ENCODE measurements at regions not wholly inside any gene's neighbourhood (a gene's known extent, or its start where the extent isn't known, plus 50 kb on each side); places are given as distances from the start of the nearest gene placed in this dataset.
A peak's percentile ranks its signal among the peaks of the same experiment; 100 is the strongest.
"Not testable (repeated sequence)": the region's sequence is repeated elsewhere in the genome, so short reads cannot be mapped to it uniquely, and the experiment has no call there.

DNA sequence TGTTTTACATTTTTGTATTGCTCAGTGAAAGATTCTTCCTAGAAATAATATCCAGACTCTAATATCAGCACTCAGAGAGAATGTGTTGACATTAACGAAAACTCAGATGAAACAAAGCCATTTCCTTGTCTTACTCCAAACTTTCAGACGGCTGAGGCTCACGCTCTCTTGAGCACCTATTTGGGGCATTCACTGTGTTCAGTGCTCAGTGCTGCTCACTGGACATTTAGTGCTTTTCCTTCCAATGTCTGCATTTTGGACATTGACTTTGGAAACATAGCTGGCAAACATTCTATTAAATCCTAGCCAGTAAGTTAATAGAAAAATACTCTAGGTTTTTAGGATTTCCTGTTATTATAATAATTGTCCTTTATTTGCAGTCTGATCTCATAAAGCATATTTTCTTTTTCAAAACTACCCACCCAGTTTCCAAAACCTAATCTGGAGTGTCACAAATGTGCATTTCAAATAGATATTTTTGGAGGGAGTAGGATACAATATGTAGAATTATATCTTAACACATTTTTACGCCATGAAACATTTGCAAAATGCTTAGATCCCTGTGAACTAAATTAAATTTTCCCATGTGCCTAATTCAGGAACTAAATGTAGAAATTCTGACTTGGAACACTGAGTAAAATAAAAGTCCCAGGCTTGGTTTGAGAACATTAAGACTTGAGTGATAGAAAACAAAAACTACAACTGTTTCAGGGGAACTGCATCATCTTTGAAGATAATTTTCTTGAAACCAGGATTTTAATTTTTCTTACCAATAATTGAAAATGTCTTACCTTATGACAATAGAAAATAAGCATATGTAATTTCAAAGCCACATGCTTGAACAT is 91.7 kb upstream of the B3GAT2 start:
- H3K4me3 ChIP-seq (ENCODE audit: low read depth, low read length) = no peak overlapping the region
- no peak for DNase-seq (ENCODE audit: low read depth)

DNA sequence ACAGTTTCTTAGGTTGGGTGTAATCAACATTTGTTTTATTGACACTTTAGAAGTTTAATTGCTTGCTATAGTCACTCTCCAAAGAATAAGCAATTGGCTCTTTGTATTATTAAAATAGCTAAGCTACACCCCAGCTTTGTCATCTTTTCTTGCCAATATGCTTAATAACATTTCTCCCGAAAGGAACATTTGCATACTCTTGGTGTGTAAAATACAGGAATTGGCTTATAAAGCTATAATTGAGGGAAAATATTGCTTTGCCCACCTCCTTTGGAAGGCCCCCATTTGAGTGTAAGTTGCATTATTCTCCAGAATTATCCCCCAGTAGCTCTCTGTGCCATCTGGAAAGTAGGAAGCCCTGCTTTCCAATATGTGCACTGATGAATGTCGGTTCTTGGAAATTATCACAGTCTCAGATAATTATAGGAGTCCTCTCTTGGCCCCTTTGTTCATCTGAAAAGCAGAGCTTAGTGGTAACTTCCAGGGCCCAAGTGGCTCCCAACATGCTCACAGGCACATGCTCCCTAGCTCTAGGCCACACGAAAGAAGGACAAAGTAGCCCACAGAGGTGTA is 92.4 kb upstream of the B3GAT2 start:
- no peak for DNase-seq (ENCODE audit: low read depth)

DNA sequence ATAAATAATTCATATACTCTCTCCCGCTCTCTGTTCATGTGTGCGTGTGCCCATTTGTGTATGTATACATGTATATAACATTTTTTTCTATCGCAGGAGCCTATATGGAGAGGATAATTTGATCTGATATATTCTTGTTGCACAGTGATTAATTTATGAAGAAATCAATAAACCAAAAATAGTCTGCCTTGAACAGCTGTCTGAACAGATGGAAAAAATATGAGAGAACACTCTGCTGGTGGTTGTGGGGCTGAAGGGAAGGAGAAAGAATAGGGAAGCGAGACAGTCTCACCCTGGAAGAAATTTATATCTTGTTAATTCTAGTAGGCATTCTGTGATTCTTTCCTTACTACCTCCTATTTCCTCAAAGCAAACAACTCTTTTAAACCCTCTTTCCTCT is 96.6 kb upstream of the B3GAT2 start:
- H3K4me3 ChIP-seq (ENCODE audit: low read depth, low read length) = no peak overlapping the region
- DNase-seq (ENCODE audit: low read depth) = no peak

More for the DNA sequence above, 92.4 kb upstream of the B3GAT2 start:
- no peak overlapping the region for H3K4me3 ChIP-seq (ENCODE audit: low read depth, low read length)

DNA sequence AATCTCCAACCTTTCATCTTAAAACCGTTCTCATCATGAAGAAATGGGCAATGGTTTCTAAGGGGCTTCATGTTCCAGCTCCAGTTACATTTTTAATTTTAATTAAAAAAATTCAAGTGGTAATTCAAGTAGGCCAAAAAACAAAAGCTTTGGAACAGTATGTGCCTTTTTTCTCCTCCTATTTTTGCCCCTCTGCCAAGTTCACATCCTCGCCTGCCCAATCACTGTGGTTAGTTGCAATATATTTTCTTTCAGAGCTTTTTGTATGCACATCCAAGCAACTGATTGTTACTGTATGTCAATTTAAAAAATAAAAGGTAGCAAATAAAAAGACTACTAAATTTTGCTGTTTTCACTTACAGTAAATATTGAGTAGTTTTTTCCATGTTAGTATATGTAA is 99.8 kb upstream of the B3GAT2 start:
- no peak for DNase-seq (ENCODE audit: low read depth)
- H3K4me3 ChIP-seq (ENCODE audit: low read depth, low read length) = no peak overlapping the region

DNA sequence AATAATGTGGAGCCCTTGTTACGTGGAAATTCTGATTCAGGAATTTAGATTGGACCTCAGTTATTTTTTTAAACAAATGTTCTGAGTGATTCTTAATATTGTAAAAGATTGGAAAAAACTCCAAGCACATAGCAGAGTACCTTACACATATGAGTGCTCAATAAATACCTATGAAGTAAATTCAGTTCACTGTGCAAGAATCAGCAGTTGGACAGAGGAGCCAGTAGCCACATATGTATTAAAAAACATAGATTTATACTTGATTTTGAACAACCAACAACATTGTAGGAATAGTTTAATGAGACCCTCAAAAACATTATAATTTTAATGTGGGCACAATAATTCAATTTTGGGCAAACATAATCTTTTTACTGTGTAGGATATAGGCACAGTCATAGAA is 109.3 kb upstream of the B3GAT2 start:
- no peak overlapping the region for H3K4me3 ChIP-seq (ENCODE audit: low read depth, low read length)
- no peak for DNase-seq (ENCODE audit: low read depth)

DNA sequence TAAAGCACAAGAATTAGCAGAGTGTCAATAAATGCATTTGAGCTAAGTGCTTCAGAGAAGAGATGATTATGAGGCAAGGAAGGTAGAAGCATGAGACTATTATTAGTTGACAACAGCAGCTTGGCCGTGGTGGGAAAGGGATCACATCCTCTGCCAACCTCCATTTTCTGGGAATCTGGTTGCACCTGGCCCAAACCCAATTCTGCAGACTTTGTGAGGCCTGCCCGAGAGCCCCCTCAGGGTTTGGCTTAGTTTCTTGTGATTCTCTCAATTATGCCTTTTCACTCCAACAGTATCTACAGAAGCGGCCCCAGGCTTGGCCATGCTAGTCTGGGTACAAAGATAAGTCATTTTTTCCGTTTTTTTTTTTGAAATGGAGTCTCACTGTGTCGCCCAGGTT is 111.0 kb upstream of the B3GAT2 start:
- no peak overlapping the region for H3K4me3 ChIP-seq (ENCODE audit: low read depth, low read length)

DNA sequence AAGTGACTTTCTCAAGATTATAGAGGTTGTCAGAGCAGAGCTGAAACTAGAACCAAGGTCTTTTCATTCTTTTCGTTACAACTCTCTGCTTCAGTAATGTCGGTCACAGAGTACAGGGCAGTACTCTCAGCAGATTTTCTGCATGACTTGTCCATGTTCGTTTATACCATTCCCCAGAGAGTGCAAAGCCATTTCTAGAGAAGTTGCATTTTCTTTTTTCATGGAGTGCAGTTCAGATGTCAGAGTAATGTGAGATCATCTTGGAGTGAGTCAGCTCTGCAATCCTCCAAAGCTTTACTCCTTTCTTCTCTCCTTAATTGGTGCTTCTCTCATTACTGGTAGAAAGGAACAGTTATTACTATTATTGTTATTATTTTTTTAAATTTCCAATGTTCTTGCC is 115.6 kb upstream of the B3GAT2 start:
- DNase-seq (ENCODE audit: low read depth) = peak; percentile 47
- no peak overlapping the region for H3K4me3 ChIP-seq (ENCODE audit: low read depth, low read length)

More for the DNA sequence above, 111.0 kb upstream of the B3GAT2 start:
- DNase-seq (ENCODE audit: low read depth) = no peak

DNA sequence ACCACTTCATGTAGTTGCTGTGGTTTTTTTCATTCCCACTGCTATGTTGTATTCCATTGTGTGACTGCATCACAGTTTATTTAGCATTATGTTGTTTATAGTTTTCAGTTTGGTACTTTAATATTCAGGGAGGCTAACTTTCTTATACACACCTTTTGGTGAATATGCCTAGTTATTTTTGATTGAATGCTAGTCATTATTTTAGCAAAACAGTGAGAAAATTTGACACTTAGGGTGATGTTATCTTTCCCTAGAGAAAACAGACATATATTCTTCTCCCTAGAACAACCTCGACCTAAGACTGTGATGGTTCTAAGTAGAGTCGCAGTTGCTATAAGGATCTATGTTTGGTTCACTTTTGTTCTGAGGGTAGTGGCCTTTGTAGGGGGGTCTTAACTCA is 120.8 kb upstream of the B3GAT2 start:
- no peak for DNase-seq (ENCODE audit: low read depth)
- no peak overlapping the region for H3K4me3 ChIP-seq (ENCODE audit: low read depth, low read length)

DNA sequence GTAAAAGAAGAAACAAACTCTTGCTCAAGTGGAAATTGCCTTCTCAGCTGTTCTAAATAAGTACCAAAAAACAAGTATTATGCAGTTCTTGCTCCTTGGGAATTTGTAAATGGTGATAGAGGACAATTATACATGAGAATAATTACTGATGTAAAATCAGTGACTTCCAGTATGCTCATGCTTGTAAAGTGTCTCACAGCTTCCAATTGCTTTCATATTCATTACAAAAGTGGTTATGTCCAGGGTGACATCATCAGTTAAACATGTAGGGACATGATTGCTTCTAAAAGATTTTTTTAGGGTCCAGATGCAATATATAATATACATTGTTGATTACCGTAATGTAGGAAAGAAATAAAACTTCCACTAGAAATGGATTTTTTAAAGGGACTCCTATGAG is 122.8 kb upstream of the B3GAT2 start:
- no peak overlapping the region for H3K4me3 ChIP-seq (ENCODE audit: low read depth, low read length)
- DNase-seq (ENCODE audit: low read depth) = peak; percentile 43

DNA sequence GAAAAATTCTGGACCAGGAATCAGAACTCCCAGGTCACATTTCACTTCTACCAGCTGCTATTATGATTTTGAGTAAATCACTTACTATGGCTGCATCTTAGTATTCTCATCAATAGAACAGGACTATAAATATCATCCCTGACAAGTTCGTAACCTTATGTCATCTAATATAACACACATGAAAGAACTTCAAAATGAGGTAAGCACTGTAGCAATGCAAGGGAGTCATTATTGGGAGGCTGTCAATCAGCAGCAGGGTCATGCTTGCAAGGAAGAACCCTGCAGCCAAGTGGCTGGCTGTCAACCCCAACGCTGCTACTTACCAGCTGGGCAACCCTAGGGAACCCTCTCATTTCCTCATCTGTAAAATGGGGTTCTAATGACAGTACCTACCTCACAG is 123.3 kb upstream of the B3GAT2 start:
- DNase-seq (ENCODE audit: low read depth) = no peak
- H3K4me3 ChIP-seq (ENCODE audit: low read depth, low read length) = no peak overlapping the region

DNA sequence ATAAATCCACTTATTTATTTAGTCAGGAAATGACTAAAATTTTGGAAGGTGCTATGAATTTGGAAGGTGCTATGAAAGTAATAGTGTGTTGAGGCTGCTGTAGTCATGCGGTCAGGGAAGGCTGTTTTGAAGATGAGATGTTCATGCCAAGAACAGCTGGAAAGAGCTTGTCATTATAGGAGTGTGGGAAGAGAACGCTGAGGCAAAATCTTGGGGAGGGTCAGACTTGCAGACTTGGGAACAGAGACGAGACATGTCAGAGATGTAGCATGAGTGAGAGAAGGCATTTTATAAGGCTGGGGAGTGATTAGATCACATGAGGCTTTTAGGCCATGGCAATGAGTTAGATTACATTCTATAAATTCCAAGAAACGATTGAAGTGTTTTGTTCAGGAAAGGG is 124.0 kb upstream of the B3GAT2 start:
- DNase-seq (ENCODE audit: low read depth) = peak; percentile 89
- no peak overlapping the region for H3K4me3 ChIP-seq (ENCODE audit: low read depth, low read length)

DNA sequence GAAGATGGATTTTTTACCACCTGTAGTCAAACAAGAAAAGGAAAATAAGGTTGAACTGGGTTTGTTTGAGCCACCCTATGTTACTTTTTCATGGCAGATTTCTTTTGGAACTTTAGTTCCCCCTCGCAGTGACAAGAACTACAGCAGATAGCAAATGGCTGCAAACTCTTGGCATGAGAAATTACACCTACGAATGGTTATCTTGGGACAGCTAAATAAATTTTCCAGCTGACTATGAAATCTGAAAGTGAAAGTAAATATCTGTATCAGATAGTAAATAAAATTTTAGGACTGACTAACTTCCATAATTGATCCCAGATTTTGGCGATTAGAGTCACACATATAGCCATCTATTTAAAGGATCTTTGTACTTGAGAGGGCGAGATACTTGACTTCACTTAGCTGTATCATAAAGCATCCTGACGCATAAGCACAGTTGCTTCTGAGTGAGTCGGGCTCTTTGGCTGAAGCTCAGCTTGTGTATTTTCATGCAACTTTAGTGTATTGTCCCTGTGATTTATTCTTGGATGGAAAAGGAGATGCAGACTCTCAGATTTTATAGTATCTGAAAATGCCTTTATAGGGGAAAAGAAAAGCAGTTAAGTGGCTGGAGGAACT is 125.3 kb upstream of the B3GAT2 start:
- no peak overlapping the region for H3K4me3 ChIP-seq (ENCODE audit: low read depth, low read length)
- DNase-seq (ENCODE audit: low read depth) = peak; percentile 42

DNA sequence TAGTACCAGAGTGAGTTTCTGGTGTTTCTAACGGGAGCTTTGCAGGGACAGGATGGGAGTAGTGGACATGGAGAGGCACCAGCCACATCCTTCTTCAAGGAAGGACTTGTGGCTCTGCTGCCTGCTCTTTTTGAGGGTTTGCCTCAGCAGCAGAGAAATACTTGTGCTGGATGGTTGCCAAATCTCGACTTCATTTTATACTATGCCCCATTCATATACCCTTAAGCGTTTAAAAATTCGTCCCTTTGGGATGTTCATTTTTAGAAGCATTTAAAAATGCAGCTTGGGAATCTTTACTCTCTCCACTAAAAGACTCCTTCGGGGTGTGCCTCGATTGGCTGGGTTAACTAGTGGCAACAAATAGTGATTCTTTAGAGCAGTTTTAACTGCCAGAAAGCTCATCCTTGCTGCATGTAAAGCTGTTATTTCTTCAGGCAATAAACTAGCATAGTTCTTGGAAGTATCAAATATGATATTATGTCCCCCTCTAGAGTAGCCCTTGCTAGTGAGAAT is 126.5 kb upstream of the B3GAT2 start:
- no peak overlapping the region for H3K4me3 ChIP-seq (ENCODE audit: low read depth, low read length)
- no peak for DNase-seq (ENCODE audit: low read depth)

DNA sequence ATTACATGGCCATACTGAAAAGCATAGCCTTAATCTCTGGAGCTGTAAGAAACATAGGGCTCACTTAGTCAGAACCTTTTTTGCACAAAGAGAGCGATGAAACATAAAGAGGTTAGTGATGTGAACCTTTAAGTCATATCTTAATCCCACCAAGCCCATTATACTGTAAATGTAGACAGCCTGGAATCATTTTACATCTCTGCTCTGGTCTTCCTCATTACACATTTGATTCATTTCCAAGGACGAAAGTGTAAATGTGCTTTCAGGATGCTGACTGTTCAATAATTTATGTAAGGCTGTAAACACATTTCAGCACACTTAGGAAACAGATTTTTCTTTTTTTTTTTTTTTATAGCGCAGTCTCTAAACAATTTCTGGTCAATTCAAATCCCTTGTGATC is 131.3 kb upstream of the B3GAT2 start:
- no peak overlapping the region for H3K4me3 ChIP-seq (ENCODE audit: low read depth, low read length)
- DNase-seq (ENCODE audit: low read depth) = no peak

DNA sequence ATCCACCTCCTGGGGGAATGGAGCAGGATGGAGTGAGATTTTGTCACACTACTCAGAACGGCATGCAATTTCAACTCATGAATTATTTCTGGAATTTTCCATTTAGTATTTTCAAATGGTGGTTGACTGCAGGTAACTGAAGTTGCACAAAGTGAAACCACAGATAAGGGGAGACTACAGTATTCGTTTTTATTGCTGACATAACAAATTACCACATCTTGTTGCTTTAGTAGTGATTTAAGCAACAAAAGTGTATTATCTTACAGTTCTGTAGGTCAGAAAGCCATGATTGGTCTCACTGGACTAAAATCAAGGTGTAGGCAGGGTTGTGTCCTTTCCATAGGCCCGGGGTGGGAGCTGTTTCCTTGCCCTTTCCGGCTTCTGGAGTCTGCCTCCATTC is 133.4 kb upstream of the B3GAT2 start:
- no peak for DNase-seq (ENCODE audit: low read depth)
- no peak overlapping the region for H3K4me3 ChIP-seq (ENCODE audit: low read depth, low read length)

DNA sequence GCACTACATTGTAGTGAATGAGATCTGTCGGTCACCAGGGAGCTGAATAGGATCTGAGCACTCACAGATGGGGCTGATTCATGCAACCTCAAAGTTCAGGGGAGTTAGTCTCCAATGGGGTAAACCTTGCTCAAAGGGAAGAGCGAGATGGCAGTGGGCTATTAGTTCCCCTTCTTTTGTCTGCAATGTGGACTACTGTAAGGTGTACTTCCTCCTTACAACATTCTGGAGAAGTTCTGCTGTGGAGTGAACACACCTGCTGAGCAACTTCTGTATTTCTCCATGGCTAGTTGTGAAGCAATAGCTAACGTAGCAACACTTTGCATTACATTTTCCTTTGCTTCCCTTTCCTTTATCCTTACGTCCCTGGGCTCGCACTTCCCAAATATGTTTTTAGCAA is 134.3 kb upstream of the B3GAT2 start:
- H3K4me3 ChIP-seq (ENCODE audit: low read depth, low read length) = no peak overlapping the region
- DNase-seq (ENCODE audit: low read depth) = no peak

DNA sequence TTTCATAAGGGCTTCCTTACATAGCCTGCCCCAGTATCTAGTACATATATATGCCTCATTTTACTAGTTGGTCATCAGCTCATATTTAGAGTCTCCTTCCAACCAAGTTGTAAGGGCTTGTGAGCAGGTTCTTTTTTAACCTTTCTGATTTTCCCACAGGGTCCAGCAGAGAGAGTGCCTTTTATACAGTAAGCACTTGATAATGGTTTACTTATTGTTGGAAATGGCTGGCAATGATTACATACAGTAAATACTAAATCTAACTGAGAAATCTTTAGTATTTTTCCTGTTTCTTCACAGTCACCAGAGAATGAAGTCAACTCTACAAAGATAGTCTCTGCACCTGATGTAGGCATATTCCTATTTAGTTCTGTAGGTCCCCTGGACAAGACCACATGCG is 135.1 kb upstream of the B3GAT2 start:
- no peak for DNase-seq (ENCODE audit: low read depth)
- H3K4me3 ChIP-seq (ENCODE audit: low read depth, low read length) = no peak overlapping the region

DNA sequence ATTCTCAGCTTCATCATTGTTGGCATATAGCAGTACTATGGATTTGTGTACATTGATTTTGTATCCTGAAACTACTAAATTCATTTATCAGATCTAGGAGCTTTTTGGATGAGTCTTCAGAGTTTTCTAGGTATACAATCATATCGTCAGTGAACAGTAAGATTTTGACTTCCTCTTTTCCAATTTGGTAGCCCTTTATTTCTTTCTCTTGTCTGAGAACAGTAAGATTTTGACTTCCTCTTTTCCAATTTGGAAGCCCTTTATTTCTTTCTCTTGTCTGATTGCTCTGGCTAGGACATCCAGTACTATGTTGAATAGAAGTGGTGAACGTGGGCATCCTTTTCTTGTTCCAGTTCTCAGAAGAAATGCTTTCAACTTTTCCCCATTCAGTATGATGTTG is 140.4 kb upstream of the B3GAT2 start:
- H3K4me3 ChIP-seq (ENCODE audit: low read depth, low read length); DNase-seq (ENCODE audit: low read depth): not testable (repeated sequence)

DNA sequence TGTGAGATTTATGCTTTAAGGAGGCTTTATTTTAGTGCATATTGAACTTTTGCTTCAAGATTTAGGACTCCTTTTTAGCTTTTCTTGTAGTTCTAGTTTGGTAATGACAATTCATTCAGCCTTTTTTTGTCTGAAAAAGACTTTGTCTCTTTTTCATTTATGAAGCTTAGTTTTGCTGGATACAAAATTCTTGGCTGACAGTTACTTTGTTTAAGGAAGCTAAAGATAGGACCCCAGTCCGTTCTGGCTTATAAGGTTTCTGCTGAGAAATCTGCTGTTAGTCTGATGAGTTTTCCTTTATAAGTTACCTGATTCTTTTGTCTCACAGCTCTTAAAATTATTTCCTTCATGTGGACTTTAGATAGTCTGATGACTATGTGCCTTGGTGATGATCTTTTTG is 142.8 kb upstream of the B3GAT2 start:
- H3K4me3 ChIP-seq (ENCODE audit: low read depth, low read length) = no peak overlapping the region
- DNase-seq (ENCODE audit: low read depth) = no peak

DNA sequence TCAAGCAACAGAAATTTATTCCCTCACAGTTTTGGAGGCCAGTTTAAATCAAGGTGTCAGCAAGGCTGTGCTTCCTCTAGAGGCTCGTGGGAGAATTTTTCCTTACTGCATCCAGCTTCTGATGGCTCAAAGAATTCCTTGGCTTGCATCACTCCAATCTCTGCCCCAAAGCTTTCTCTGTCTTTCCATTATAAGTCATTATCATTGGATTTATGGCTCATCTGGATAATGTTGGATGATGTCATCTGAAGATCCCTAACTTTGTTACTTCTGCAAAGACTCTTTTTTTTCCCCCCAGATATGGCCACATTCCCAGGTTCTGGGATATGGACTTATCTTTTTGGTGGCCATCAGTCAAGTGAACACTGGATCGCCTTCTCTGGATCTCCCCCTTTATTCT is 146.3 kb upstream of the B3GAT2 start:
- H3K4me3 ChIP-seq (ENCODE audit: low read depth, low read length) = no peak overlapping the region
- DNase-seq (ENCODE audit: low read depth) = no peak

DNA sequence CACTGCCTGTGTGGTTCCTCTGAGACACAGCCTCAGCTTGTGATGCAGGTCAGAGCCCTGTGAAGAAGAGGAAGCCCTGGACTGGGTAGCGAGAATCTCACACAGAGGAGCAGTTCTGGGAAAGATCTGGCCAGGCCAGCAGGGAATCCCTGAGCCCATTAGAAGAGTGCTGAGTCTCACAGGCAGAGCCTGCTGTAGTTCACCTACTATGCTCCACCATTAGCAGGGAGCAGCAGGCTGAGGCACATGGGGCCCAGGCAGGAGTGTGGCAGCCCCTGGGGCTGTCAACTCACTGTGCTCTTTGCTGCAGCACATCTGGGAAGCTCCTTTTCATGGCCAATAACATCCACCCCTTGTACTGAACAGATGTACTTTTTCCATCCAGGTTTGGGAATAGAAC is 146.8 kb upstream of the B3GAT2 start:
- H3K4me3 ChIP-seq (ENCODE audit: low read depth, low read length) = no peak overlapping the region
- DNase-seq (ENCODE audit: low read depth) = no peak
